ENCODE measurements at regions not wholly inside any gene's neighbourhood (a gene's known extent, or its start where the extent isn't known, plus 50 kb on each side); places are given as distances from the start of the nearest gene placed in this dataset.
"Not testable (repeated sequence)": the region's sequence is repeated elsewhere in the genome, so short reads cannot be mapped to it uniquely, and the experiment has no call there.

DNA sequence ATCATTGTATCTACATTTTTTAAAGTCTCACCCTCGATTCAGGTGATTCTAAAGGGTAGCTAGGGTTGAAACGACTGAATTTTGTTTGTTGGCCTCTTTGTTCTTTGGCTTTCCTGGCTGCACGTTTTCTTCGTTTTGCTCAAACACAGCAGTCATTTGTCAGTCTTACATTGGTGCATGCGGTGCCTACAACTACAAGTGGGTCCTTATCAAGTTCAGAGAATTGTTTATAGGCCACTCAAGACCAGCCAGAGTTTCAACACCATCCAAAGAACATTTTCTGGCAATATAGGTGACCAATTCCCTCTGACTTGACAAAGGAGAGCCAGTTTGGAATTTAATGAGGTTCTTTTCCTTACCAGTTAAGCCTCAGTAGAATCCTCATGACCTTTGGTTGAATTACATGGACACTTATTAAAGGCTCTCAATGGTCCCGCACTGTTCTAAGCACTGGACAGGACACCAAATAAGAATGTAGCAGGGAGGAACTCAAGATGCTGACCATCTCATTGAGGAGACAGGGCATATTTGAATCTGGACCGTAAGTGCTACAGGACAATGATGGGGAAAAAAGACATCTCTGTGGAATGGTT, 119.0 kb upstream of the DMRT1 start:
- H3K9me3 ChIP-seq (ENCODE audit: control insufficient read depth, low read length) = no peaks in the 10 kb centered on the region
- no peak overlapping the region for H3K4me3 ChIP-seq (ENCODE audit: low read length)
- H3K36me3 ChIP-seq (ENCODE audit: control insufficient read depth, insufficient read depth, low read length, severe bottlenecking) = peaks cover 76% of the 10 kb centered on the region
- DNase-seq (ENCODE audit: low read depth) = no peak
- H3K27me3 ChIP-seq (replicated peaks; ENCODE audit: control insufficient read depth, insufficient read depth, low read length) = no peaks in the 10 kb centered on the region
- H3K4me1 ChIP-seq (ENCODE audit: control insufficient read depth, insufficient read depth, low read length) = peaks cover 17% of the 10 kb centered on the region
- H3K9ac ChIP-seq (ENCODE audit: low read length) = no peak overlapping the region

DNA sequence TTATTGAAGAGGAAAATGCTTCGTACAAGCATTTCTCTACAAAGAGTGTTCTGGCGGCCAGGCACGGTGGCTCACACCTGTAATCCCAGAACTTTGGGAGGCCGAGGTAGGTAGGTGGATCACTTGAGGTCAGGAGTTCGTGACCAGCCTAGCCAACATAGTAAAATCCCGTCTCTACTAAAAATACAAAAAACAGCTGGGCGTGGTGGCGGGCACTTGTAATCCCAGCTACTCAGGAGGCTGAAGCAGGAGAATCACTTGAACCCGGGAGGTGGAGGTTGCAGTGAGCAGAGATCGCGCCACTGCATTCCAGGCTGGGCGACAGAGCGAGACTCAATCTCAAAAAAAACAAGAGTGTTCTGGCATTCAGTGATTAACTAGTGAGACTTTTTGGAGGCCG, 117.0 kb upstream of the DMRT1 start:
- H3K9ac ChIP-seq (ENCODE audit: low read length); H3K9me3 ChIP-seq (ENCODE audit: control insufficient read depth, low read length); H3K4me3 ChIP-seq (ENCODE audit: low read length); DNase-seq (ENCODE audit: low read depth); H3K27me3 ChIP-seq (replicated peaks; ENCODE audit: control insufficient read depth, insufficient read depth, low read length): not testable (repeated sequence)
- Histone ChIP-seq H3K4me1 (ENCODE audit: control insufficient read depth, insufficient read depth, low read length) (peaks cover 12% of the 10 kb centered on the region), H3K36me3 (ENCODE audit: control insufficient read depth, insufficient read depth, low read length, severe bottlenecking) (peaks cover 80% of the 10 kb centered on the region)

DNA sequence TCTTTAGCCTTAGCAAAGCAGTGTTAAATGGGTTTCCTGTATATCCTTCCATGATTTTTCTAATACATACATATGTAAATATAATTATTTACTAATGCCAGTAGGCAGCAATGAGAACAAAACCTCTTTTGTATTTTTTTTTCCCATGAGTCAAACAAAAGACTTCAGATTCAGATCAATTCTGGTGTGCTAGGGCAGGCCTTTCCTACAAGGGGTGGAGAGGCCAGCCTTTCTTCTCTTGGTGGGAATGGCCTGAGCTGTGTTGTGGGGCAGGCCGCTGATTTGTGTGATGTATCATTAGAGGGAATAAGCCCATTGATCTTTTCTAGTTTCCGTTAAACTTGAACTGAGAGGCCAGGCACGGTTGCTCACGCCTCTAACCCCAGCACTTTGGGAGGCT, 115.5 kb upstream of the DMRT1 start:
- Histone ChIP-seq H3K36me3 (ENCODE audit: control insufficient read depth, insufficient read depth, low read length, severe bottlenecking) (peaks cover 80% of the 10 kb centered on the region), H3K4me1 (ENCODE audit: control insufficient read depth, insufficient read depth, low read length) (peaks cover 2% of the 10 kb centered on the region), H3K9ac (ENCODE audit: low read length) (no peak overlapping the region), H3K4me3 (ENCODE audit: low read length) (no peak overlapping the region), H3K9me3 (ENCODE audit: control insufficient read depth, low read length) (no peaks in the 10 kb centered on the region), H3K27me3 (replicated peaks; ENCODE audit: control insufficient read depth, insufficient read depth, low read length) (no peaks in the 10 kb centered on the region)
- DNase-seq (ENCODE audit: low read depth) = no peak

DNA sequence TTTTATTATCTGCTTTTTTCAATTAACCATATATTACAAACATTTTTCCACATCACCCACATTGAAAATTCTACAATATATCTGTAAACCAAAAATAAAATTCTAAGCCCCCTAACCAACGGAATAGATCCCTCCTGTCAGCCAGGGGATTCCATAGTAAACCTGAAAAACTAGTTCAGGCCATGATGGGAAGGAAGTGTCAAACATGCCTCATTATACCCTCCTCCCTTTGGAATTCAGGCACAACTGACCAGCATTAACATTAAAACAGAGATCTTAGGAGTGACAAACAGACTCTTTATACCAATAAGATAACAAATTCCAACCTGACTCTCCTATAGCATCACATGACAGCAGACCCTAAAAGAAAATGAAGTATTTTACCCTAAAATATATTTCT, 113.7 kb upstream of the DMRT1 start:
- Histone ChIP-seq H3K36me3 (ENCODE audit: control insufficient read depth, insufficient read depth, low read length, severe bottlenecking) (peaks cover 80% of the 10 kb centered on the region), H3K9me3 (ENCODE audit: control insufficient read depth, low read length) (no peaks in the 10 kb centered on the region), H3K4me1 (ENCODE audit: control insufficient read depth, insufficient read depth, low read length) (no peaks in the 10 kb centered on the region), H3K27me3 (replicated peaks; ENCODE audit: control insufficient read depth, insufficient read depth, low read length) (no peaks in the 10 kb centered on the region), H3K4me3 (ENCODE audit: low read length) (no peak overlapping the region), H3K9ac (ENCODE audit: low read length) (no peak overlapping the region)
- DNase-seq (ENCODE audit: low read depth) = no peak

DNA sequence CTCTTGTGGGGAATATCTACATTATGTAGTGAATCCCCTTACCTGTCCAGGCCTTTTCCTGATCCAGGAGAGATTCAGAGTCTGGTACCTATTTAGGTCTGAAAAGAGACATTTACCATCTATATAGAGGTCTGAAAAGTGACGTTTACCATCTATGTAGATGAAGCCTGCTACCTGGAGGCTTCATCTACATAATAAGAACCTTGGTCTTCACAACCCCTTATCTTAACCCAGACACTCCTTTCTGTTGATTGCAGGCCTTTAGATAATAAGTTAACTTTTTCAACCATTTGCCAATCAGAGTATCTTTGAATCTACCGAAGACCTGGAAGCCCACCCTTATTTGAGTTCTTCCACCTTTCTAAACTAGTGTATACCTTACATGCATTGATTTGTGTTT, 113.0 kb upstream of the DMRT1 start:
- Histone ChIP-seq H3K27me3 (replicated peaks; ENCODE audit: control insufficient read depth, insufficient read depth, low read length) (no peaks in the 10 kb centered on the region), H3K4me3 (ENCODE audit: low read length) (no peak overlapping the region)

DNA sequence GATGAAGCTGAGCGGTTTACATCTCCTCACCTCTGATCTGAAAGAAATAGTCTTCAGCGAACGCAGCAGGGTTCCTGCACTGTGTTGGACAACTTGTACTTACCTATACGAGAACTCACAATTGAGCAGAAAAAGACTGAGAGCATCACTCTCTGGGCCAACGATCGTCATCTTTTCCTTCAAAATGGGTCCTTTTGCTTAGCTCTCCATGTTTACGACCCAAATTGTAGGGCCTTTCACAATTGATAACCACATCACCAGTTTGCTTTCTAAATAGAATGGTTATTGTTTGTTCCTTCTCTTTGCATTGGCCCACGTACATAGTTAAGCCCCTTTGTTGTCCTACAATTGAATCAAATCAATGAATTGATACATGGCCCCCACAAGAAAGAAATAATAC, 110.0 kb upstream of the DMRT1 start:
- Histone ChIP-seq H3K4me3 (ENCODE audit: low read length) (no peak overlapping the region), H3K9ac (ENCODE audit: low read length) (no peak overlapping the region), H3K36me3 (ENCODE audit: control insufficient read depth, insufficient read depth, low read length, severe bottlenecking) (peaks cover 88% of the 10 kb centered on the region), H3K27me3 (replicated peaks; ENCODE audit: control insufficient read depth, insufficient read depth, low read length) (no peaks in the 10 kb centered on the region), H3K9me3 (ENCODE audit: control insufficient read depth, low read length) (no peaks in the 10 kb centered on the region), H3K4me1 (ENCODE audit: control insufficient read depth, insufficient read depth, low read length) (peaks cover 18% of the 10 kb centered on the region)
- DNase-seq (ENCODE audit: low read depth) = no peak

More for the DNA sequence above, 113.0 kb upstream of the DMRT1 start:
- H3K36me3 ChIP-seq (ENCODE audit: control insufficient read depth, insufficient read depth, low read length, severe bottlenecking) = peaks cover 80% of the 10 kb centered on the region
- H3K9ac ChIP-seq (ENCODE audit: low read length) = no peak overlapping the region
- no peaks in the 10 kb centered on the region for H3K9me3 ChIP-seq (ENCODE audit: control insufficient read depth, low read length)
- no peaks in the 10 kb centered on the region for H3K4me1 ChIP-seq (ENCODE audit: control insufficient read depth, insufficient read depth, low read length)
- DNase-seq (ENCODE audit: low read depth) = no peak

DNA sequence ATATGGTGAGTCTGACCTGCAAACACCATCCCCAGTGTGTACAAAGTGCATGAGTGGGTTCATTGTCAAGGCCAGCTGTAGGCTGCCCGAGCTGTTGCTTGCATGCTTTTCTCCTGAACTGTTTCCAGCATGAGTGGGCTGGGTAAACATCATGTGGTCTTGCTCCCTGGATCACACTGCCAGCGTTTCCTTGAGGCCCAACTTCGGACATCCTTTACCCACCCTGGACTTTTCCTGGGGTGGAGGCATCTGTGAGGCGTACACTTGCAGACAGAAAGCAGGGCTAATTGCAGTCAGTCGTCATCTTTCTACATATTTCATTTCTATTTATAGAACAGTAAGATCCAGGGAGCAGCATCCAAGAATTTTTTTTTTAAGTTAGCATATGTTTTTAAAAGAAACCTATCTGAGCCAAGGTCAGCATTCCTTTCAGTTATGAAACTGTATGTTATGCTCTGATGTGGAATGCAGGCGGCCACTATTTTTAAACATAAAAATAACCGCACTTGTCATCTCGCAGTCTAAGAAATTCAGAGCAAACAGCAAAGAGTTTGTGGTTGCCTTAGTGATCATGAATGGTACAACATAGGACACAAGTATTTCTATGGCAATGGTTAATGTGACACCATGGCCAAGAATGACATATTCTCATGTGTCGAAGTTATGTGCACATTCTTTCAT, 106.5 kb upstream of the DMRT1 start:
- Histone ChIP-seq H3K9me3 (ENCODE audit: control insufficient read depth, low read length) (no peaks in the 10 kb centered on the region), H3K27me3 (replicated peaks; ENCODE audit: control insufficient read depth, insufficient read depth, low read length) (no peaks in the 10 kb centered on the region), H3K4me3 (ENCODE audit: low read length) (no peak overlapping the region), H3K4me1 (ENCODE audit: control insufficient read depth, insufficient read depth, low read length) (peaks cover 49% of the 10 kb centered on the region), H3K9ac (ENCODE audit: low read length) (peak overlapping the region; percentile 44), H3K36me3 (ENCODE audit: control insufficient read depth, insufficient read depth, low read length, severe bottlenecking) (peaks cover 95% of the 10 kb centered on the region)
- DNase-seq (ENCODE audit: low read depth) = peak; percentile 95

DNA sequence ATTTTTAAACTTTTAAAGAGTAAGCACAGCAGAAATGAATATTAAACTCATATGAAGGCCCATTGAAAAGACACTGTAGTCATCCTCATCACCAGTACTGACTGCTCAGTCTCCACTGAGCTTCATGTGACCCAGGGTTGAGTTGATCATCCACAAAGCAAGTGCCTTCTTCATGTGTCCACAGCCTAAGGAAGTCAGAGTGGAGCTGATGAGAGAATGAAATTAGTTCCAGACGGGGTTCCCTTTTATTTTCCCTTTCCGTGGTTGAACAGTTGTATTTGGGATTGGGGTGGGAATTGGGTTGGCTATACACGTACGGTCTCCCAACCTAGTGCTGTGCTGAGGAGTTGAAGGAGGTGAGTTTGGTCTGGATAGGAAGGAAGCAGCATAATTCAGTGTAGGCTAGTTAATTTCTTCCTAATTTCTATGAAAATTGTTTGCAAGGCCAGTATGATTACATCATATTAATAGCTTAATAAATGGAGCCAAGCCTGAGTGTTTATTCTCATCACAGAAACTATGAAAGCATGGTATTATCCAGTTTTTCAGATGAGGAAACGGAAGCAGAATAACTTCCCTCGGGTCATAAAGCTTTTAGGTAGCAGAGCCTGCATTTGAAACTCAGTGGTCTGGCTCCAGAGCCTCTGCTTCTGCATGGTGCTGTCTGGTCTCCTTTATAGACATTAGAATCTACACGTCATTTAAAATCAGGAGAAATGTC, 103.9 kb upstream of the DMRT1 start:
- H3K4me3 ChIP-seq (ENCODE audit: low read length) = no peak overlapping the region
- H3K9me3 ChIP-seq (ENCODE audit: control insufficient read depth, low read length) = no peaks in the 10 kb centered on the region
- no peak for DNase-seq (ENCODE audit: low read depth)
- peak overlapping the region; percentile 56 for H3K9ac ChIP-seq (ENCODE audit: low read length)
- peaks cover 95% of the 10 kb centered on the region for H3K36me3 ChIP-seq (ENCODE audit: control insufficient read depth, insufficient read depth, low read length, severe bottlenecking)
- peaks cover 51% of the 10 kb centered on the region for H3K4me1 ChIP-seq (ENCODE audit: control insufficient read depth, insufficient read depth, low read length)
- no peaks in the 10 kb centered on the region for H3K27me3 ChIP-seq (replicated peaks; ENCODE audit: control insufficient read depth, insufficient read depth, low read length)

DNA sequence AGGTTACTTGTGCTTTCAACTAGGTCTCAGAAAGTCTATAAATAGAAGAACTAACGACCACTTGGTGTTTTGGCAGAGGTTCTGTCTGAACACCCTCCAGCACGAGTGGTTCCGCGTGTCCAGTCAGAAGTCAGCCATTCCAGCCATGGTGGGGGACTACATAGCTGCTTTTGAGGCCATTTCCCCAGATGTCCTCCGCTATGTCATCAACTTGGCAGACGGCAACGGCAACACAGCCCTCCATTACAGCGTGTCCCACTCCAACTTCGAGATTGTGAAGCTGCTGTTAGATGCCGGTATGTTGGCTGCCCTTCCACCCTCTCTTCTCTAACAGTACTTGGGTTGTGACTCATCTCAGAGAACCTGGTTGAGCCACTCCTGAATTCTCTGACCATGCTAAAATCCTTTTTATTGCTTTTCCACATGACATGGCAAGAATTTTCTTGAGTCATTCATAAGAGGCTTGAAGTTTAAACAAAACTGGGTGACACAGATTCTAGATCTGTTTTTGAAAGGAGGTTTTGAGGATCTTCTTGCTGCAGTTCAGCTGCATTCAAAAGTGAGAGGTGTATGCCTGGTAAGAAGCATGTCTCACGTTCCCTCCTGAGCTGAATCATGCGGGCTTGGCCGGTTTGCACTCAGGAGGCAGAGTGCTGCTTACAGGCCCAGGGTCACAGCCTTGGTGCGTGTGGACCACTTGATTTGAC, 103.1 kb upstream of the DMRT1 start:
- Histone ChIP-seq H3K9me3 (ENCODE audit: control insufficient read depth, low read length) (no peaks in the 10 kb centered on the region), H3K4me1 (ENCODE audit: control insufficient read depth, insufficient read depth, low read length) (peaks cover 59% of the 10 kb centered on the region), H3K9ac (ENCODE audit: low read length) (peak overlapping the region; percentile 71), H3K36me3 (ENCODE audit: control insufficient read depth, insufficient read depth, low read length, severe bottlenecking) (peaks cover 95% of the 10 kb centered on the region), H3K27me3 (replicated peaks; ENCODE audit: control insufficient read depth, insufficient read depth, low read length) (no peaks in the 10 kb centered on the region), H3K4me3 (ENCODE audit: low read length) (peak overlapping the region; percentile 36)
- DNase-seq (ENCODE audit: low read depth) = peak; percentile 84

DNA sequence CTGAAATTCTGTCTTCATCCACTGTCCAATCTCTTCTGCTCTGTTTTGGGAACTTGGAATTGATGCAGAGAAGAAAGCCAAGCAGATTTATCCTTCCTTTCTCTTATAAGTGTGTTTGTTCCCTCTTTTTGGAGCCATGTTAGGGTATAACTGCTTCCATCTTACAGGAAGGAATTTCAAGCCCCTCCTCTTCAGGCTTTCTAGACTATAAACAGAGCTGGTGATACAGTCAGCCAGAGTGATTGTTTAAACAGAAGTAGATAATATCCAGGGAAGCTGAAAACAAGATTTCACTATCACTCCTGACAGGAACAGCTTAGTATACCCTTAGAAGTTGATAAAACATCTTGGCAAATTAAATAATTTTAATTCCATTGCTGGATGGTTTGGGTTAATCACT, 102.1 kb upstream of the DMRT1 start:
- H3K9me3 ChIP-seq (ENCODE audit: control insufficient read depth, low read length) = no peaks in the 10 kb centered on the region
- no peak overlapping the region for H3K4me3 ChIP-seq (ENCODE audit: low read length)
- DNase-seq (ENCODE audit: low read depth) = no peak
- peaks cover 98% of the 10 kb centered on the region for H3K36me3 ChIP-seq (ENCODE audit: control insufficient read depth, insufficient read depth, low read length, severe bottlenecking)
- peaks cover 62% of the 10 kb centered on the region for H3K4me1 ChIP-seq (ENCODE audit: control insufficient read depth, insufficient read depth, low read length)
- H3K9ac ChIP-seq (ENCODE audit: low read length) = peak overlapping the region; percentile 71
- no peaks in the 10 kb centered on the region for H3K27me3 ChIP-seq (replicated peaks; ENCODE audit: control insufficient read depth, insufficient read depth, low read length)

DNA sequence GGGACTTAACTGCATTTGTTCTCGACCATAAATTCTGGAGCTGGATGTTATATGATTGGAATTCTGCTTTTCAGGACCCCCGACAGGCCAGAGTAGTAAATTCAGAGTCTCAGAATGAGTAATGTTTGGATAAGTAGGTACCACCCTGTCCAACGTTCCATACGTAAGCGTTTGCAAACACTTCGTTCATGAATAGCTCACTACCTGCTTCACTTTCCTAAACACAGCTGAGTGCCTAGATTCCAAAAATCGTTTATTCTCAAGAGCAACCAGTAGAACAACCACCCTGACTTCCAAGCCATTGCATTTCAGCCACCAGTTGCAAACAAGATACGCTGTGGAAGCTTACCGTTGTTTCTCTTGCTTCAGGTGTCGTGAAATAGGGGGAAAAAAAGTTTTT, 101.3 kb upstream of the DMRT1 start:
- Histone ChIP-seq H3K36me3 (ENCODE audit: control insufficient read depth, insufficient read depth, low read length, severe bottlenecking) (peaks cover 100% of the 10 kb centered on the region), H3K9me3 (ENCODE audit: control insufficient read depth, low read length) (no peaks in the 10 kb centered on the region), H3K4me3 (ENCODE audit: low read length) (no peak overlapping the region), H3K27me3 (replicated peaks; ENCODE audit: control insufficient read depth, insufficient read depth, low read length) (no peaks in the 10 kb centered on the region), H3K4me1 (ENCODE audit: control insufficient read depth, insufficient read depth, low read length) (peaks cover 63% of the 10 kb centered on the region), H3K9ac (ENCODE audit: low read length) (no peak overlapping the region)
- DNase-seq (ENCODE audit: low read depth) = no peak

Data from adipocyte (in vitro differentiated cells).